HG03159 (cell line): ENCODE measurements at regions not wholly inside any gene's neighbourhood (a gene's known extent, or its start where the extent isn't known, plus 50 kb on each side); places are given as distances from the start of the nearest gene placed in this dataset.

Experiments
- ATAC-seq: cut with Tn5 transposase; IDR thresholded peaks from one replicate; pipeline ENCODE4 v1.9.1; 2021; ENCODE audit warnings: mild to moderate bottlenecking, moderate library complexity; ENCODE audit not compliant: unreplicated experiment

DNA sequence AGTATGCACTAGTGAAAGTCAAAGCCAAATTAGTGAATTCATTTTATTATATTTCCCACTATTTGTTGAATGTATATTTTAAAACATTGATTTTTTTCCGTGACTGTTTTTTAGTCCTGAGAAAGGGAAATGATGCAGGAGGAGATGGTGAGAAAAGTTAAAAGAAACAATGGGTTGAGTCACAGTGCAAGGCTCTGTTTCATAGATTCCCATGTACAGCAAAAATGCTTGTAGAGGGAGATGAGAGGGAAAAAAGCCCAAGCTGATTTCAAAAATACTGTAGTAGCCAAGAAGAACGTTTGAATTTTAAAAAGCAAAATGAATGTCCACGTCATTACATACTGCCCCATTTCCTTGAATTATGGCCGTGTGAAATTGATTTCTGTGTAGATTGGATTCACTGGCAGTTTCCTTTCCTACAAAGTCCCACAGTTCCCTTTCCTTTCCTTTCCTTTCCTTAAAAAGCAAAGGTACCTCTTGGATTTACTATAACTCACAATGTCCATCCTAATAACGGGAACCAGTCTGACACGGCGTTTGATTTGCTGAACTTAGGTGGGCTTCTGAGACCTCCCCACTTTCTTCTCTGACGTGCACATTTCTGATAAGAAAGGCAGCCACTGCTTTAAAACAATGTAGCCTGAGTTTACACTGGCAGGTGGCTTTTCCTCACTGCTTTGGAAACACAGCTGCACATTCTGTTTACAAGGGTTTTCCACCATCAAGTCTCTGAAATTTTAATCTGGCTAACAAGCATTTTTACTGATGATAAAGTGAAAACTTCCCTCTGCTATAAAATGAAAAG, 63.7 kb downstream of the SPCS3 start:
- ATAC-seq, result no peak

DNA sequence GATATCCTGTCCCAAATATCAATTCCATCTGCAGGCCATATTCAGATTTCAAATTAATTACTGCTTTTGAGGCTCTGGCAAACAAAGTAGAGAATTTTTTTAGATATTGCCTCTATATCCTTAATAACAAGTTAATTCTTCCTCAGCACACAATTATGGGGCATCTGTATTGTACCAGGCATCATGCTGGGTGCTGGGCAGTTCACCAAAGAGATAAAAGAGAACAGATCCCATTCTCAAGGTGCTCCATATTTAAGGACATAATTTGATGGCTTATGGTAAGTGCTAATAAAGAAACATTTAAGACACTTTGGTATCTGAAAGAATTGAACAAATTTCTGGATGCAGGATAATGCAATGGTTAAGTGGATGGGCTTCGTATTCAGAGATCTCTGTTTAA, 65.8 kb downstream of the SPCS3 start:
- no peak for ATAC-seq

DNA sequence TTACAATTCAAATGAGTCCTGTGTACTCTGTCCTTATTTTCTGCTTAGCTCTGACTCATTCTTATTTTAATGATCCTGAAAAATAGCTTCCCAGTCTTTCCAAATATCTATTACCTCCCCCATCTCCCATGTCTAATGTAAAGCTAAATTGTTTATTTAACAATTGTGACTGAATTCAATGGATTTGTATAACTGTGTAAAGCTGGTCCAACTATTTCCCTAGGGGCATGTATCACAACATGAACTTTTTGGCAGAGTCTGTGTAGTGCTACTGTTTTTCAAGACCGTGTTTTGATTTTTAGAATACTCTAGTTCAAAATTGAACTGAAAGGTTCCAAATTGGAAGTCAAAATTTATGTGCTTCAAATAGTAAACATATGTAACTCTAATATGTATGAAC, 67.8 kb downstream of the SPCS3 start:
- no peak for ATAC-seq

DNA sequence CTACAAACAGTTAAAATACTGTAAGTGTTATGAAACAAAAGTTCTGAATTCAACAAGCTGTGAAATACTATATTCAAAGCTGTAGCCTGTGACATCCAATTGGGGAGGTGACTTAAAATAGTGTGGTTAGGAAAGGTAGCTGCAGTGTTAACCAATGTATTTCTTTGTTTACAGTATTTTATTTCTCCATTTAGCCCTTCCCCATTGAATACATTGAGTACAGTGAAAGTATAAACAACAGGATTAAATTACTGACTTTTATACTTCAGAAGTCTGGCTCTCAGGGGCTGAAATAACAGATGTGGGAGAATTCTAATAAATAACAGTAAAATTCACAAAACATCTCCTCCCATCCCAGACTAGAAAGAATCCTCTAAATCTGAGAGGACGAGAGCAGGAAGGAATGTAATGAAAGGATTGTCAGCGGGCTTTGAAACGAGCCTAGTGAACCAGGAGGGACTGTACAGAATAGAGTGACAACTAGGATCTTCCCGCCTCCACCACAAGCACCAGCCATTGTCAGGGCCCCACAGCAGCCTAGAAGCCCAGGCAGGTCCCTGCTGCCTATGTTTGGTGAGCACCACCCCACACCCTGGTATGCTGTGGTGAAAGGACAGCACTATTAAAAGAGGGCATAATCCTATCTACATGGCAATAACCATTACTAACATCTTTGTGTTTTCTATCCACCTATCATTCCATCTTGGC, 73.7 kb downstream of the SPCS3 start:
- ATAC-seq, result no peak

DNA sequence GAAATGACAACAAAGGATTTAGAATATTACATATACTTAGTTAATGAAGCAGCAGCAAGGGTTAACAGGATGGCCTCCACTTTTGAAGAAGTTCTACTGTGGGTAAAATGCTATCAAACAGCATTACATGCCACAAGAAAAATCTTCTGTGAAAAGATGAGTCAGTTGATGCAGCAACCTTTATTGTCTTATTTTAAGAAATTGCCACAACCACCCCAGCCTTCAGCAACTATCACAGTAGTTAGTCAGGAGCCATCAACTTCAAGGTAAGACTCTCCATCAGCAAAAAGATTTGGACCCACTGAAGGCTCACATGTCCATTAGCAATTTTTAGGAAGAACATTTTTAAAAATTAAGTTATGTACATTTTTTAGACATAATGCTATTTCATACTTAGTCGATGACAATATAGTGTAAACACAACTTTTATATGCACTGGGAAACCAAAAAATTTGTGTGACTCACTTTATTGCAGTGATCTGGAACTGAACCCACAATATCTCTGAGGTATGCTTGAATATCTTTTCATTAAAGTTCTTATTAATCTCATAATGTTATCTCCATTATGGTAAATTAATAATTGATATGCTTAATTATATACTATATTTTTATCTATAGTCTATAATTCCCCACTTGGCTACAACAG, 81.2 kb downstream of the SPCS3 start:
- ATAC-seq, result no peak

DNA sequence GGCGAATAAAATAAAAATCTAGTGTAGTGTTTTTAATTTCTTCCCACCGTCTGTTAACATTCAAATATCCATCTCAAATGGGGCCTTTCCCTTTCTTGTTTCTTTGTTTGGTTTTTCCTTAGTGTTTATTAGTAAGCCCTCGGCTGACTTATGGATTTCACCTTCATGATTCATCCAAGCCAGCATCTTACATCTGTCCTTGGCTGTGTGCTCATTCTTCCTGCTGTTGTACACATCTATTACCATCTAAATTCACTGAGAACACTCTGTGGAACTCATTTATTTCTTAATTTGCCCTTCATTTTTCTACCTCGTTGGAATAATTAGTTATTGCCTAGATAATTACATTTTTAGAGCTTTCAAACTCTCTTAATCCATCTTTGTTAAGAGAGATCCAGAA, 84.9 kb downstream of the SPCS3 start:
- ATAC-seq, result no peak

DNA sequence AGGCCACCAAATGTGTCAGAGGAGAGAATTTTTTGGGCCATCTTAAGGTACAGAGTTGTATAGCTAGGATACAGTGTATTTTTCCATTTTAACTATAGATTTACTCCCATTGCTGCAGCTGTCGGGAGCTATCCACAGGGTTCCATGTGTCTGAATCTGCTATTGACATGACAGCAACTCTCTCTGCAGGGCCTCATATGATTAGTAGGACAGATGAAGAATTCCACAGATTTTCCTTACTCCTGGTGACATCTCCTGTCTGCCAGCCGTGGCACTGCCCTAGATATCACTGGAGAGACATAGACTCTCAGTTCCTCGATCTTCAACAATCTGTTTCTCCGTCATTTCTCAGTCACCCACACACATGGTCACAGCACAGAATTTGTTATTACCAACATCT, 86.5 kb downstream of the SPCS3 start:
- no peak for ATAC-seq

DNA sequence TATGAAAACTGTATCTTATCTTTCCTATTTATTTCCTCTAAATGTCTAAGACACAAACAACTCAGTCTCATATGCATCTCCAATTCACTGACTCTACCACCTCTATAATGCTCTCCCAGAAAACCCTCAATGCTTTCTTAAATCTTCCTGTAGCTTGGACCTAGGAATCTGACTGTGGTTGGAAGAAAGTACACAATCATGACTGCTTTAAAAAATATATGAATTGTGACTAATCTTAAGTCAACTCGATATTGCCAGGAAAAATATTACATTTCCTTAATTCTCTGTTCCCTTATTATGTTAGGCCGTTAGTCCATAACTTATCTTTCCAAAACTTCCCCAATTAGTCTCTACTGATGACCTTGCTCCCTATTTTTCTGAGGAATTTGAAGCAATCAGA, 87.0 kb downstream of the SPCS3 start:
- no peak for ATAC-seq

DNA sequence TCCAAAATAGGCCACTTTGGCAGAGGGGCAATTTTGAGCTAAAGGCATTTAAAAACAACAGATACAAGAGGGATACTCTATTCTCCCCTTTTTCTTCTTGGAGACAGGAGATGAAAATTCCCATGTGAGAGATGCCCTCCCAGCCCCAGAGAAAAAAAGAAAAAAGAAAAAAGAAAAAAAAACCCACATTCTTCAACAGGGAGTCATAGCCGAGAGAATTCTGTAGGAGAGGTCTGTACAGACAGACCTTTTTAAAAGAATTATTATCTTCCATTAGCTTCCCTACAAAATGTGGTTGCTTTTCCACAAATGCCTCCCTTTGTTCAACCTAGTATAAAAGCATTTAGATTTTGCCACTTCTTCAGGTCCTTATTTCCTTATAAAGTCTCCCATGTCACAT, 89.9 kb downstream of the SPCS3 start:
- ATAC-seq, result no peak

DNA sequence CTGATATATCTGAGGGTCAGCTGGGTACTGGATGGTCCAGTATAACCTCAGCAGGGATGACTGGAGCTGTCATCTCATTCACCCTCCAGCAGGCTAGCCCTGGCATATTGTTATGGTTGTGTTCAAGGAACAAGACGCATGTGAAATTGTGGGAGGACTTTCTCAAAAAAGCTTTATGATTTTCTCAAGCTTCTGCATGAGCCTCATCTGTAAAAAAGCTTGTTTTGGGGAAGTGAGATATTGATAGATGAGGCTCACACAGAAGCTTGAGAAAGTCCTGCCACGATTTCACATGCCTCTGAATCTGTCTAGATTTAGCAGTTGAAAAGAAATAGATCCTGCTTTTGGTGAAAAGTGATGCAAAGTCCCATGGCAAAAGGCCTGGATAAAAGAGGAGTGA, 93.4 kb downstream of the SPCS3 start:
- ATAC-seq, result peak; percentile 72

DNA sequence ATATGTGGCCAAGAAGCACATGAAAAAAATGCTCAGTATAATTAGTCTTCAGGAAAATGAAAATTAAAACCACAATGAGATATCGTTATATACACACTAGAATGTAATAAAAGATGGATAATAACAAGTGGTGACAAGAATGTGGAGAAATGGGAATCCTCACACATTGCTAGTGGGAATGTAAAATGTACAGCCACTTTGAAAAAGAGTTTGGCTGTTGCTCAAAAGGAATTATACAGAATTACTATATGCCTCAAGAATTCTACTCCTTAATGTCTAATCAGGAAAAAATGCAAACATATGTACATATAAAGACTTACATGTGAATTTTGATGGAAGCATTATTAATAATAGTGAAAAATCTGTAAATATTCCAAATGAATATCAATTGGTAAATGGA, 102.2 kb downstream of the SPCS3 start:
- no peak for ATAC-seq

DNA sequence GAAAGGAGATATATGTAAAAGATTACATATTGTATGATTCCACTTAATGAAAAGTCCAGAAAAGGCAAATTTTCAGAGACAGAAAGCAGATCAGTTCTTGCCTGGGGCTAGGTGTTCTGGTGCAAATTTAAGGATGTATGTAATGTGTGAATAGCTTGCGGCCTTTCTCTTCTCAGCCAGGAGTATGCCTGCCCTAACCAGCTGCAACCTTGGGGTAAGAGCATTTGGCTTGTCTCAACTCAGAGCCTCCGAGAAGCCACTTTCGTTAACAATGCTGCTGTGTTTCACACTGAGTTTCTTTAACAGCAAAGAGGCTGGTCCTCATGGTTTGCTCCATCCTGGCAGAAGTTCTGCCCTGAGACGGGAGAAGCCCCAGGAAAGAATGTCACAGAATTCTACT, 102.7 kb downstream of the SPCS3 start:
- ATAC-seq, result no peak

DNA sequence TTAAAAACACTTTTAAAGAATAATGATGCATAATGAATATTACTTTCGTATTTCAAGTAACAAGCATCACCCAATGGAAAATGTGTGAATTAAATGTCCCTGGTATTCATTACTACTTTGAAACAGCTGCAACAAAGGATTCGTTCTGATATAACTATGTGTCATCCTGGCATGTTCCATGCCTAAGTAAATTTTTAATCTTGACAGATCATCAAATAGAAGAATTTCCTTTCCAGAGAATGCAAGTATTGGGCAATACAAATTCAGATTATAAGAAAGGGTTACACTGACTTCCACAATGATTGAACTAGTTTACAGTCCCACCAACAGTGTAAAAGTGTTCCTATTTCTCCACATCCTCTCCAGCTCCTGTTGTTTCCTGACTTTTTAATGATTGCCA, 105.3 kb downstream of the SPCS3 start:
- ATAC-seq, result no peak

DNA sequence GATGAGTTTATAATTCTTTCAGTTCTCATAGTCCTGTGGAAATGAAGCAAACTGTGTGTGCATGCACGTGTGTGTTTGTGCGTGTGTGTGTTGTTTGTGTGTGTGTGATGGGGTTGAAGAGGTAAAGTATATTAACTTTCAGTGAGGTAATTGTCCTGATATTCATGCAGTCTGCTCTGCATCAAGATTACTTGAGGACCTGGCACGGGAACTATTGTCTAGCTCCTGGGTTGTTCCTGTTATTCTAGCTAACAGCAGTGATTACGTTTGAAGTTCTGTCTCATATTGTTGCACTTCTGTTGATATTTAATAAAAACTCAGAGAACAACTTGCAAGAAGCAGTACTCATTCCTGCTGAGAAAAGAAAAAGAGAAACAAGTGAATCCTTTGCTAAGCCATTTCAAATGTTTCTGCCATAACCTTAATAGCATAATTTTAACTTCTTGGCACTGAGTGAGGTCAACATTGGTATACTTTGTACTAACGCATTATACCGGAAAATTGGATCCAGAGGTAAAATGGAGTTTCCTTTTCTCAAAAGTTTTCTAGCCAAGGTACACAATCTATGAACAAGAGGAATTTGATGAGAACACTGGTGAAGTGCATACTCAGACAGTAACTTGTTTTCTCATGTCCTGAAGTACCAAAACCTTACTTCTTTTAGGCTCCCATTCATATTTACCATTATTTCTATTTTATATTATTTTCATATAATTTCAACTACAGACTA, 113.2 kb downstream of the SPCS3 start:
- no peak for ATAC-seq

DNA sequence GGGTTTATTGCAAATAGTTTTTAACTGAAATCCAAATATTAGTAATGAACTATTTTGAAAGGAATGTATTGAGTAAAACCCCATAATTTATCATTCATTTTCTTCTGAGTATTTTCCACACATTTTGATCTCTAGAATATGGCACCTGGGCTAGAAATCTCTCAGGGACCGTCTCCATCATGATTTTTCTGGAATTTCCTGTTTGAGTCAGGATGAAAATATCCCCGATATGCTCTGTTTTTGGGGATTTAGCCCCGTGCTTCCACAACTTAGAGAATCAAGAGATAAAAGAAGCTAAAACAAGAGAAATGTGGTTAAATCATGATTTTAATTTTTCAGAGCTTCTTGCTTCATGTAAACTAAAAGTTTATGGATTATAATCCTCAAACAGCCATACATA, 114.2 kb downstream of the SPCS3 start:
- no peak for ATAC-seq

DNA sequence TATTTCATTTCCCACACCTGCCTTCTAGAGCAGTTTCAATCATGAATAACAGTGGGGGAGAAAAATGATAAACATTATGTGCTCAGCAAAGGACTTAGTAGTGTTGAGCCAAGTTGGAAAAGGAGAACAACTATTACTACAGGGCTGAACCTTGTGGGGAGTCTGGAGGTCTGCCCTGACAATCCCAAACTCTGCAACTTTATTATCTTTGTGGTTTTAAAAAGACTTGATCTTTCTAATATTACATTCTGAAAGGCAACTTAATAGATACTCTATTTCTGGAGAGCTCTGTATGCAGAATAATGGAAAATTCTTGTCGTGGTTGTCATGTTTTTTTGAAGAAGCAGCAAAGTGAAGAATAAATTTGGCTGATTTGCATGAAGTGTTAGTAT, 116.1 kb downstream of the SPCS3 start:
- no peak for ATAC-seq

DNA sequence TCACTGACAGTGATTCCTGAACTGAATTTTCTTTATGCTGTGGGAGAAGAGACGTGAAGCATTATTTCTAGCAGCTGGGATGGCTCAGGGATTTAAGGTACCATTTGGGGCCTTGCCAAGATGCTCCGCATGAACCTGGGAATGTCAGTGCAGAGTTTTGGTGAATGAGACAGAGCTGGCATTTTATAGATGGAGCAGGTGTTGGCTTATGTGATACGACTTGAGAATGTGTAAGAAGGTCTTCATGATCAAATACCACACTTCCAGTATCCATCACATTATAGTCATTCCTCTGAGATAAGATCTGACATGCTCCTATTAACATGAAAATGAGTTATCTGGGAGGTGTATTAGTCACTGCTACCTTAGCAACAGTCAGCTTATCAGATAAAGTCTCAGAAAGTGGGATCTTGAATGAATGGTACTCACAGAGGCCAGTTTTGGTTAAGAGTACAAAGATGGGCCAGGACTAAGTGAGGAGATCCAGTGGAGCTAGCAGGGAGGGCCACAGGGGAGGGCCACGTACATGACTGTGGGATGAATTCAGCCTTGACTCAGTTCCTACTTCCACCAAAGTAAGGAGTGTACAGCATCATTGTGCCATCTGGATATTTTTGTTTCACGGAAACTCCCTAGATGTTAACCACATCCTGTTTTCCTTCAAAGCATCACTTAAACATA, 116.7 kb downstream of the SPCS3 start:
- peak; percentile 41 for ATAC-seq

DNA sequence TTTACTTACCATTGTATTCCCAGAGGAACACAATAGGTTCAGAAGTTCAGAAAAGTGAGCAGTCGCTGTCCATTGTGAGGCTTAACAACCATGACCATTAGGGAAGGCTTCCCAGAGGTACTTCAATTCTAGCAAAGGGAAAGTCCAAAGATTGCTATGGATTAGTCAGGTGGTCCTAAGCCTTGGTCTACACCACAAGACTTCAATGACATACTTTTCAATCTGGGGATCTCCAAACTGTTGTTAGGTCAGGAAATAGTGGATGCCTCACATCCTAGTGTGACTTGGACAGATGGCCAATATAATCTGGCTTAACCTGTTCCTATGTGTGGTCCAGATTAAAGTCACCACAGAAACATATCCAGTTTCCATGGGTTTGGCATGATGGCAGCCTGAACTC, 118.0 kb downstream of the SPCS3 start:
- no peak for ATAC-seq

DNA sequence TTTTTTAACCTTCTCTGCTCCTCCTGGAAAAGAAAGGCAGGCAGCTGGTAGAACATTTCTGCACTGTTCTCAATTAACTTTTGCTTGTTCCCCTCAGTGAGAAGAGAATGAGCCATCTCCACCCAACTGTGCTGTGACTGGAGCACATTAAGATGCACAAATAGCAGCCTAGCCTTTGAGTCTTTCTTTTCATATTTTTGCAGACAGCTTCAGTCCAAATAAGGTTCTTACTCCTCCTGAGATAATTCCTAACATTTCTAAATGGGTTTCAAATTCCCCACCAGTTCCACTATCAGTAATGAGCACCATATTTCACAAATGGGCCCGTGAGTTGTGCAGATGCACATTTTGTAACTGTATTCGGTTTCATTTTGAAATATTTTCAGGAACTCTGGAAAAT, 118.6 kb downstream of the SPCS3 start:
- ATAC-seq, result no peak

DNA sequence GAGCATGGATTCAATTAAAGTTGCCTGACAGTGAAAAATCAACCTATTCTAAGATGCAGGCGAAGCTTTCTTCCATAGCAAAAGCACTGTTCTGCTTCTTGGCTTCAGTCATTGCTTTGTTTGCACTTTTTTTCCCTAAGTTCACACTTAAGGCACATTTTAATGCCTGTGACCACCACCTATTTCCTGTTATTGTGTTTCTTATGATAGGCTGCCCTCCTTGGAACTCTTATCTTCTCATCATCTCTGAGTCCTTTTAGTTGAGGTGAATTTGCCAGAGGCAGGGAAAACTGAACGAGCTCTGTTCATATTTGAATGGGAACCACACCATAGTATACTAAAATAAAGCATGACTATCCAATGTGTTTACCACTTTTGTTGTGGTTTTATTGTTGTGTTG, 119.8 kb downstream of the SPCS3 start:
- no peak for ATAC-seq

DNA sequence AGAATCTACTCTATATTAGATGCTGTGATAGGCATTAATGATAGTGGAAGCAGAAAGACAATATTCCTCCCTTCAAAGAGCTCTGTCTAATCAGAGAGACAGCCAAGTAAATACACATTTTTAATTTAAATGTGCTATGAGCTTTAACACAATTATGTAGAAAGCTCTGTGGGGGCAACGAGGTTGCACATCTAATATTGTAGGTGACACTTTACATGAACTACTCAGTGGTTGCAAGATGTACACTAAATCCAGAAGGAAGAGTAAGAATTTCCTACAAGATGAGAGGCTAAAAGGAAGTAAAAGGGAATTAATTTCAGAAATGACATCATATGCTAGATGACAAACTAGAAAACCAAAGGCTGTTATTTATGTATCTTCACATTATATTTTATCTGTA, 120.9 kb downstream of the SPCS3 start:
- no peak for ATAC-seq
